Inflammatory macrophage treated with lipopolysaccharide for 1 hour (primary cell): ENCODE measurements at regions not wholly inside any gene's neighbourhood (a gene's known extent, or its start where the extent isn't known, plus 50 kb on each side); places are given as distances from the start of the nearest gene placed in this dataset.

Experiments used
- DNase-seq, 2 donors: peaks; one replicate each; pipeline ENCODE4 v3.0.0-alpha.2; 2020 to 2022

- DNase-seq: no peak
These were observed 111.8 kb upstream of the IGF1 start for GRCh38 chr12:102592134-102592533.

- no peak for DNase-seq
These were observed 92.9 kb upstream of the IGF1 start for GRCh38 chr12:102573237-102573636.

GRCh38 chr12:102571889-102572288 lies 91.5 kb upstream of the IGF1 start:
- DNase-seq: no peak

GRCh38 chr12:102570256-102570655 lies 89.9 kb upstream of the IGF1 start:
- no peak for DNase-seq

GRCh38 chr12:102569803-102570202 lies 89.4 kb upstream of the IGF1 start:
- DNase-seq: no peak

- DNase-seq: no peak
These were observed 87.9 kb upstream of the IGF1 start for GRCh38 chr12:102568276-102568675.

- no peak for DNase-seq
These were observed 86.9 kb upstream of the IGF1 start for GRCh38 chr12:102567031-102567985.

GRCh38 chr12:102565555-102565954 lies 85.2 kb upstream of the IGF1 start:
- DNase-seq: no peak

GRCh38 chr12:102564026-102564425 lies 83.7 kb upstream of the IGF1 start:
- DNase-seq: no peak

- no peak for DNase-seq
These were observed 82.6 kb upstream of the IGF1 start for GRCh38 chr12:102562836-102563425.

- no peak for DNase-seq
These were observed 70.8 kb upstream of the IGF1 start for GRCh38 chr12:102551186-102551585.

GRCh38 chr12:102549691-102550090 lies 69.3 kb upstream of the IGF1 start:
- no peak for DNase-seq

- no peak for DNase-seq
These were observed 68.2 kb upstream of the IGF1 start for GRCh38 chr12:102548543-102548942.

GRCh38 chr12:102543494-102544485 lies 63.4 kb upstream of the IGF1 start:
- DNase-seq: peak in 1 of 2 donors; percentile 16

GRCh38 chr12:102542816-102543440 lies 62.6 kb upstream of the IGF1 start:
- no peak for DNase-seq

GRCh38 chr12:102540815-102541385 lies 60.5 kb upstream of the IGF1 start:
- DNase-seq: no peak

- DNase-seq: peak in 1 of 2 donors; percentile 17
These were observed 59.5 kb upstream of the IGF1 start for GRCh38 chr12:102539651-102540553.

GRCh38 chr12:102535306-102535705 lies 54.9 kb upstream of the IGF1 start:
- DNase-seq: no peak

- no peak for DNase-seq
These were observed 54.5 kb upstream of the IGF1 start for GRCh38 chr12:102534899-102535298.

- no peak for DNase-seq
These were observed 53.3 kb upstream of the IGF1 start for GRCh38 chr12:102533483-102534215.
